SJSA1 (cell line): ENCODE measurements at regions not wholly inside any gene's neighbourhood (a gene's known extent, or its start where the extent isn't known, plus 50 kb on each side); places are given as distances from the start of the nearest gene placed in this dataset.

Experiments
- DNase-seq, 2 experiments: peaks; one replicate each; pipeline ENCODE4 v3.0.0-alpha.2; 2015 to 2020; ENCODE audit warnings: low spot score in 2 of 2, low read depth in 1 of 2
- H3K27ac ChIP-seq: fragments of 250-450 bp; sonication (Bioruptor Pico); 2 replicates; pipeline ENCODE4 v1.5.1; 2020; ENCODE audit warnings: mild to moderate bottlenecking, moderate library complexity
- H3K27me3 ChIP-seq: fragments of 250-450 bp; sonication (Bioruptor Pico); replicated peaks from 2 replicates; pipeline ENCODE4 v1.5.1; 2020; ENCODE audit warnings: mild to moderate bottlenecking, moderate library complexity
- H3K36me3 ChIP-seq: fragments of 250-450 bp; sonication (Bioruptor Pico); 2 replicates; pipeline ENCODE4 v1.5.1; 2020; ENCODE audit warnings: mild to moderate bottlenecking
- H3K4me1 ChIP-seq: fragments of 250-450 bp; sonication (Bioruptor Pico); replicated peaks from 2 replicates; pipeline ENCODE4 v1.6.1; 2021; ENCODE audit warnings: mild to moderate bottlenecking
- H3K4me3 ChIP-seq: fragments of 250-450 bp; sonication (Bioruptor Pico); 2 replicates; pipeline ENCODE4 v1.5.1; 2020; ENCODE audit warnings: mild to moderate bottlenecking
- H3K9me3 ChIP-seq: fragments of 250-450 bp; sonication (Bioruptor Pico); replicated peaks from 2 replicates; pipeline ENCODE4 v1.5.1; 2020; ENCODE audit warnings: mild to moderate bottlenecking

DNA sequence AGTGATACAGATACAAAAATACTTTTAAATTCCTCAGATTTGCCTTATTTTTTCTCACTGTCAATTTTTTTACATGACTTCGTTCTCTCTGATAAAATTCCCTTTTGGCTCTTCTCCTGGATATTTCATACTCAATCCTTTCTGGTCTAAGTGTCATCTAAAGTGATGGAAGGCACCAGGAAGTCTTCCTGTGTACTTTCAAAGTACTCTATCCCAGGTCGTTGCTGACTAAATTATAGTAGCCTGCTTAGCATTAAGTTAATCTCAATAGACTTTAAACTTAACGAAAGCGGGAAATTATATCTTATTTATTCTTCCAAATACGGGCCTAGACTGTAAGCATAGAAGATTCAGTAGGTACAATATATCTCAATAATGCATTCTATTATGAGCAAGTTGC is 67.8 kb downstream of the CASP12 start:
- no peaks in the 10 kb centered on the region for H3K4me1 ChIP-seq
- no peak overlapping the region for H3K27ac ChIP-seq
- no peaks in the 10 kb centered on the region for H3K27me3 ChIP-seq
- H3K36me3 ChIP-seq, result no peaks in the 10 kb centered on the region
- DNase-seq, result no peak
- H3K9me3 ChIP-seq, result no peaks in the 10 kb centered on the region
- no peak overlapping the region for H3K4me3 ChIP-seq

DNA sequence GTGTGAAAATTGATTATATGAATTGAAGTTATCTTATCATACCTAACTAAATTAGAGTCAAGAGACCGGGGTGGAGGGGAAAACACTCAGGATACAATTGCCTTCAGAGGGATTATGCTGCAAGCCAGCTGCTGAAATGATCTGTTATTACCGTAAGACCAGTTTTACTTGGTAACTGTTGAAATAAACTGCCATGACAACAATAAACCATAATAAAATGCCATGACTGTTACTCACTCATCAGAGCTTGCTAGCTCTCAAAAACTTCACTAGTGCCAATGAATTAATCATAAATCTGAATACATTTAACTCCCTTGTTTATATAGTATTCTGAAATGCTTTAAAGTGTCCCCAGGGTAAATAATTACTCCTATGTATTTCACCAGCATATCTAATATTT is 68.2 kb downstream of the CASP12 start:
- Histone ChIP-seq H3K27ac (no peak overlapping the region), H3K9me3 (no peaks in the 10 kb centered on the region), H3K27me3 (no peaks in the 10 kb centered on the region), H3K4me3 (no peak overlapping the region), H3K4me1 (no peaks in the 10 kb centered on the region), H3K36me3 (no peaks in the 10 kb centered on the region)
- no peak for DNase-seq

DNA sequence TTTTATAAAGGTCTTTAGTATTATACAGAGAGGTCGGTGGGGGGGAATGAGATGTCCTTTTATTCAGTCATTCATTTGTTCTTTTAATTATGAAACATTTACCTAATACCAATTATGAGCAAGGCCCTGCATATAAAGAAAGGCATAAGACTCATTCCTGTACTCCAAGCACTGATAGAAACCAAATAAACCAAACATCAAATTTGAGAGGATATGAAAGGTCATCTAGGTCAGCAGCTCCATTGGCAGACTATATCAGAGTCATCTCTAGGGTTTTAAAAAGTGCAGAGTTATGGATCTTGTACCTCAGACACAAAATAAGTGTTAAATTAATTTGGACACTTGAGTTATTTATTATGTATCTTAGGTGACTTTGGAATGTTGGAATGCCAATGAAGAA is 71.5 kb downstream of the CASP12 start:
- H3K4me3 ChIP-seq, result no peak overlapping the region
- no peak for DNase-seq
- no peak overlapping the region for H3K27ac ChIP-seq
- no peaks in the 10 kb centered on the region for H3K36me3 ChIP-seq
- H3K9me3 ChIP-seq, result no peaks in the 10 kb centered on the region
- H3K27me3 ChIP-seq, result no peaks in the 10 kb centered on the region
- H3K4me1 ChIP-seq, result no peaks in the 10 kb centered on the region

DNA sequence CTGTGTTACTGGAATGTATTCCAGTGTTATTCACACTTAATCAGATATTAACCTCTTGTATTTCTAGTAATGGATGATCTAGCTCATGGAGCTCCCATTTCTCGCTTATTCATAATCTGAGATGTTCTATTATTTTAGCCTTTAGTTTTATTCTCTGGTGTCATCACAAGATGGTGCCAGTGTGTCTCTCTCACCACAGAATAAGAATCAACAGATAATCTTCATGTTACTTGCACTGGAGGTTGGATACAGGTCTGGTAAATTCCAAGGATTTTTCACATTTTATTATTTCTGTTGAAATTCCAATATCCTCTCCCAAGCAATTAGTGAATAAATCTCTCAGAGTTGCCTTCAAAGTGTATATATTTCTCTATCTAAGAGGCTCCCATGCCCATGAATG is 74.6 kb downstream of the CASP12 start:
- no peaks in the 10 kb centered on the region for H3K36me3 ChIP-seq
- H3K9me3 ChIP-seq, result no peaks in the 10 kb centered on the region
- H3K27me3 ChIP-seq, result no peaks in the 10 kb centered on the region
- H3K4me3 ChIP-seq, result no peak overlapping the region
- H3K4me1 ChIP-seq, result no peaks in the 10 kb centered on the region
- H3K27ac ChIP-seq, result no peak overlapping the region
- no peak for DNase-seq

DNA sequence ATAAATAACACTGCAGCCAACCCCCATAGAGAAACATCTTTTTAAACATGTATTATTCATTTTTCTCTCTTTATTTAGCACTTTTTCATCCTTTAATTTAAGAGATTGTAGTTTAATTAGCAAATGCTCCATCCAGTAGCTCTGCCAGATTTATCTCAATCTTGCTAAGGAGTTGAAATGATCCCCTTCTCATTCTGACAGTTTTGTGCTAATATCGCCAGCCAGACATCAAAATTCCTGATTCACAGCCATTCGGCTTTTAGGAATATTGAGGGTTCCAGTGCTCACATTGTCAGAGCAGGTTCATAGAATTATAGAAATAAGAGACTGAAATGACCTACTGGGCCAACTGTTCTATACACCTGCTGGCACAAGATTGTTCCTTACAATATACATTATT is 77.8 kb downstream of the CASP12 start:
- Histone ChIP-seq H3K27ac (no peak overlapping the region), H3K4me3 (no peak overlapping the region), H3K4me1 (no peaks in the 10 kb centered on the region), H3K27me3 (no peaks in the 10 kb centered on the region), H3K9me3 (no peaks in the 10 kb centered on the region), H3K36me3 (no peaks in the 10 kb centered on the region)
- no peak for DNase-seq

DNA sequence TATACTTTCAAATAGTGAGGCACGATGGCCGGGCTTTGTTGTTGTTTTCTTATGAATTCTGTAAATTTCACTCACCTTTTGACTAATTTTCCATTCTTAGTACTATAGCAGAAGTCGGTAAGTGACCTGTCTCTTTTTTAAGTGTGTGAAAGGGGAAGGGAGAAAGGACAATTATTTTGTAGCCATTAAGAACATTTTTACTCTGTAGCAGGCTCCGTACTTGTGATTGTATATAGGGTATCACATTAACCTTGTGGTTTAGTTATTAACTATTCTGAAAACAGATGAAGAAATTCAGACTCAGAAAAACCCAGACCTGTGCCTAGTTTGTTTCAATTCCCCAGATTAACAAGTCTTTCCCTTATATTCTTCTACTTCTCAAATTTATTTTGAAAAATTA is 78.7 kb downstream of the CASP12 start:
- H3K4me1 ChIP-seq, result no peaks in the 10 kb centered on the region
- H3K9me3 ChIP-seq, result no peaks in the 10 kb centered on the region
- no peaks in the 10 kb centered on the region for H3K36me3 ChIP-seq
- no peak overlapping the region for H3K27ac ChIP-seq
- DNase-seq, result no peak
- H3K4me3 ChIP-seq, result no peak overlapping the region
- no peaks in the 10 kb centered on the region for H3K27me3 ChIP-seq

DNA sequence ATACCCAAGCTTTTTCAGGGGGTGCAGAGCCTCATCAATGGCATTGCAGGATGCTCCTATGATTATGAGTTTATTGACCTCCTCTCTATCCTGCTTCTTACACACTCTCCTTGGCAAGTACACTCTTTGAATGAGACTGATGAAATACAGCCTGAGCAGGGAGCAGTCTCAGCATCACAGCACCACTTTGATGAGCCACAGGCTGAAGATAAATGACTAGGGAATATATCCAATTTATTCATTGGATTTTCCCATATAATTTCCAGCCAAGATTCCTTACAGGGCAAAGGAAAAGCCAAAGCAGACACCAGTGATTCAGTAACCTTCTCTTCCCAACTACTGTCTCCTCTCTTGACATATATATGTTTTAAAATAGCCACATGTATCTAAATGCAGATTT is 79.2 kb downstream of the CASP12 start:
- H3K9me3 ChIP-seq, result no peaks in the 10 kb centered on the region

DNA sequence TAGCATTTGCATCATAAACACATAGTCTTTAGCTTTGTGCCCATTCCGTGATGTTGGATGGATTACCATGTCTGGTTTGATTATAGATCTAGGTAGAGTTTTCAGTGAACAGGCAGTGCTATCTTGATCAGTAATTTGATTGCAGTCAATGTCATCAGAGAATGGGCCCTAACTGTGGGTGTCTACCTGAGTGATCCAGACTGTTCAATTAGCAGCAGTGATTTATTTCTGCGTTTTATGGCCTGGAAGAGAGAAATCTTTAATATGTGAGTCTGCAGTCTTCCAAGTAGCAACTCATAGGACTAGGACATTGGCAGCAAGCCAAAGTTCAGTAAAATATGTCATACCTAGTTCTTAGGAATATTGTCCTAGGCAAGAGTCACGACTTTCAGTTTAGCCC is 80.3 kb downstream of the CASP12 start:
- no peak for DNase-seq
- H3K9me3 ChIP-seq, result no peaks in the 10 kb centered on the region
- no peak overlapping the region for H3K27ac ChIP-seq
- no peak overlapping the region for H3K4me3 ChIP-seq
- H3K27me3 ChIP-seq, result no peaks in the 10 kb centered on the region
- H3K4me1 ChIP-seq, result no peaks in the 10 kb centered on the region
- H3K36me3 ChIP-seq, result no peaks in the 10 kb centered on the region

More for the DNA sequence above, 79.2 kb downstream of the CASP12 start:
- Histone ChIP-seq H3K36me3 (no peaks in the 10 kb centered on the region), H3K4me3 (no peak overlapping the region), H3K27ac (no peak overlapping the region), H3K27me3 (no peaks in the 10 kb centered on the region), H3K4me1 (no peaks in the 10 kb centered on the region)
- DNase-seq, result no peak

DNA sequence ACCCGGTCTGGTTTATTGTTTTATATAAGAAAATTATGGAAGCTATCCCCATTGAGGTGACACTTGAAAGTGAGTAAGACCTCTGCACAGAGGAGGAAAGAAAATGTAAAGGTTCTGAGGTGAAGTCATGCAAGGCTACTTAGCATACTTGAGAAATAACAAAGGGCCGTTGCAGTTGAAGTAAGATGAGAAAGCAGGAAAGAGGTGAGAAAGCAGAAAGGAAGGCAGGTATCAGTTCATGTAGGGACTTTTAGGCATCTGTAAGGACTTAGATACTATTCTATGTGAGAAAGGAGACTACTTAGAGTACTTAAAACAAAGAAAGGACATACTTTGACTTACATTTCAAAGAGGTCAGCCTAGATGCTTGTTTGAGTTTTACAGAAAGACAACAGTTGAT is 84.7 kb downstream of the CASP12 start:
- H3K36me3 ChIP-seq, result no peaks in the 10 kb centered on the region
- DNase-seq, result no peak
- H3K9me3 ChIP-seq, result no peaks in the 10 kb centered on the region
- no peaks in the 10 kb centered on the region for H3K4me1 ChIP-seq
- no peak overlapping the region for H3K4me3 ChIP-seq
- no peaks in the 10 kb centered on the region for H3K27me3 ChIP-seq
- H3K27ac ChIP-seq, result no peak overlapping the region

DNA sequence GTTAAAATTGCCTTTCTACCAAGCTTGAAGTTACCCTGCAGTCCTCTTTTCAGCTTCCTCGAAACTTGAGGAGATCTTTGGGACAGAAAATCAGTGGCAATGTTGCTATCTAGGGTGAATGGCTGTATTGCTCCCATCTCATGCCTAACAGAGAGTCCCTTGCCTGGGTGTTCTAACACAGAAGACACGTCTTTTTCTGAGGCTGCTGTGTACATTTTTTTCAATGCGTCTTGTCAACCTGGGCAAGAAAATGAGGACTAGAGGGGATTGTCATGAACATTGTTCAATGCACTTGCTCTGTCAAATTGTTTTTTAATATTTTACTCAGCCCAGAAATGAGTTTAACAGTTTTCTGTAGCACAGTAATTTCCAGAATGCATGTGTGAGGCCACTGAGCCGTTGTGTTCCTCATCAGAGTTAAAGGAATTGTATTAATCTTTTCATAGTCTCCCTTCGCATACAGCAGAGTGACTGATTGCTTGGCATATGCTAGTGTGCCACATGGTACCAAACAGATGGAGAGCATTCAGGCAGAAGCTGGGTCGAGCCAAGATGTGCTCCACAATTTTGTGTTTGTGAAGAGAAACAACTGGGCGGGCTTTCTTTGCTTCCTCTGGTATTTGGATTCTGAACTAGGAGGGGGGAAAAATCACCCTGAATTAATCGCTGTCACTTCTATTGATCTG is 86.0 kb downstream of the CASP12 start:
- H3K36me3 ChIP-seq, result no peaks in the 10 kb centered on the region
- H3K27ac ChIP-seq, result no peak overlapping the region
- H3K27me3 ChIP-seq, result no peaks in the 10 kb centered on the region
- H3K9me3 ChIP-seq, result no peaks in the 10 kb centered on the region
- H3K4me3 ChIP-seq, result no peak overlapping the region
- DNase-seq, result no peak
- no peaks in the 10 kb centered on the region for H3K4me1 ChIP-seq

DNA sequence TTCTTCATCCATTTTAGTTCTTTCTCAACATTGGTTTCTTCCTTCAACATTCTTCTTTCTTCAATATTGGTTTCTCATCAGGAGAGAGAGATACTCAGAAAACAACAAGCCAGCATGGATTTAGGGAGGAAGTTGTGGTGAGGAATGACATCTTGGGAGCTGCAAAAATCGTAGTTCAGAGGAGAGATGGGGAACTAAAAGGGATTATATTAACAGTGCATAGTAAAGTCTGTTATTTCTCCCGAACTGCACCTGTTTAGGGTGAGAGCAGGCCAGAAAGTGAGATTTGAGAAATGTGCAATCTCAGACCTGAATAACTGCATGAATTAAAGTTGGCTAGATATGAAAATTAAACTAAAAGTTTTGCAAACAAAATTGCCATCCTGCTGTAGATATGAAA is 94.5 kb downstream of the CASP12 start:
- Histone ChIP-seq H3K27ac (no peak overlapping the region), H3K4me3 (no peak overlapping the region), H3K4me1 (no peaks in the 10 kb centered on the region), H3K9me3 (no peaks in the 10 kb centered on the region), H3K27me3 (no peaks in the 10 kb centered on the region), H3K36me3 (no peaks in the 10 kb centered on the region)
- no peak for DNase-seq

DNA sequence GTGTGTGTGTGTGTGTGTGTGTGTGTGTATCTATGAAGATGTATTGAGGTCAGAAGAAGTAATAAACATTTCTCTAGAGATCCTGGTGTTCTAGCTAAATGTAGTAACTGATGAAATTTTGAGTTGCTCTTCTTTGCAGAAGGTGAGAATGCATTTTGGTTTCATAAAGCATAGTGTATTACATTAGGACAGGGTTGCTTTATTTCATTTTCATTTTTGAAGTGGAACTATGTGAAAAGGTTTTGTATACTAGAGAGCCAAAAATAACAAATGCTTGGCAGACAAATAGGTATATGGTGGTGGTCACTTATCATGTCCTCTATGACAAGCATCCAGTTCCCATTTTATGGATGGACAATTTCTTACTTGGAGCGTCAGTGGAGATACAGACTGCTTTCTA is 99.0 kb downstream of the CASP12 start:
- H3K27me3 ChIP-seq, result no peaks in the 10 kb centered on the region
- no peaks in the 10 kb centered on the region for H3K36me3 ChIP-seq
- no peak overlapping the region for H3K4me3 ChIP-seq
- no peaks in the 10 kb centered on the region for H3K4me1 ChIP-seq
- no peaks in the 10 kb centered on the region for H3K9me3 ChIP-seq
- DNase-seq, result no peak
- H3K27ac ChIP-seq, result no peak overlapping the region

DNA sequence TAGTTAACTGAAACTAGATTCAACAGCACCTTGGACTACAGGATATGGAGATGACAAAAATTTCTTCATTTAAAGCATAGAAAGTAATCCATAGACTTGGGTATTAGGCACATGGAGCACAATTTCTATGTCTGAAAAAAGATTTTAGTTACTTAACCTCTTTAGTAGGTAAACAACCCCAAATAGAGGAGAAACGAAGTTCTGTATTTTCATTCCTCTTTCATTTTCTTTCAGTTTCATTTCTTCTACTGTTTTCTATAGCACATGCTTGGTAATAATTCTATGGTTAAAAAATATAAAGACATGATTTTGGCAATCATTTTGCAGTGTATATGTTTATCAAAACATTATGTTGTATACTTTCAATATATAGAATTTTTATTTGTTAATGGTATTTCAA is 99.5 kb downstream of the CASP12 start:
- no peaks in the 10 kb centered on the region for H3K27me3 ChIP-seq
- no peak overlapping the region for H3K27ac ChIP-seq
- DNase-seq, result no peak
- H3K4me3 ChIP-seq, result no peak overlapping the region
- H3K9me3 ChIP-seq, result no peaks in the 10 kb centered on the region
- H3K4me1 ChIP-seq, result no peaks in the 10 kb centered on the region
- H3K36me3 ChIP-seq, result no peaks in the 10 kb centered on the region

DNA sequence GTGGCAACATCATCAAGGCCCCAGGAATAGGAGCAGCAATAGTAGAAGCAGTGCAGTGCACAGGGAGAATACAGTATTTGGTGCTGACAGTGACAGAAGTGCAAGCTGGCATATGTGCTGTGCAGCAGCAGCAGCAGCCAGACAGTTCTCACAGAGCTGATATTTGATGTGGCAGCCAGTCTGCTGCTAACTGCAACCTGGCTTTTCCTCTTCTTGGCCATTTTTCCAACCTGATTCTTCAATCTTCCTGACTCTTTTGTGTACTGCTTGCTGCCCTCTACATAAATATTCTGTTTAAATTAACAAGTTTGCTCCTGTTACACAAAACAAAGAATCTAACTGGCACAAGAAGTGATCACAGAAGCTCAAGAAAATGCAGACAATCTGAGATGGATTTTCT is 102.0 kb downstream of the CASP12 start:
- no peak for DNase-seq
- H3K4me1 ChIP-seq, result no peaks in the 10 kb centered on the region
- H3K9me3 ChIP-seq, result no peaks in the 10 kb centered on the region
- H3K27me3 ChIP-seq, result no peaks in the 10 kb centered on the region
- no peak overlapping the region for H3K27ac ChIP-seq
- no peak overlapping the region for H3K4me3 ChIP-seq
- H3K36me3 ChIP-seq, result no peaks in the 10 kb centered on the region

DNA sequence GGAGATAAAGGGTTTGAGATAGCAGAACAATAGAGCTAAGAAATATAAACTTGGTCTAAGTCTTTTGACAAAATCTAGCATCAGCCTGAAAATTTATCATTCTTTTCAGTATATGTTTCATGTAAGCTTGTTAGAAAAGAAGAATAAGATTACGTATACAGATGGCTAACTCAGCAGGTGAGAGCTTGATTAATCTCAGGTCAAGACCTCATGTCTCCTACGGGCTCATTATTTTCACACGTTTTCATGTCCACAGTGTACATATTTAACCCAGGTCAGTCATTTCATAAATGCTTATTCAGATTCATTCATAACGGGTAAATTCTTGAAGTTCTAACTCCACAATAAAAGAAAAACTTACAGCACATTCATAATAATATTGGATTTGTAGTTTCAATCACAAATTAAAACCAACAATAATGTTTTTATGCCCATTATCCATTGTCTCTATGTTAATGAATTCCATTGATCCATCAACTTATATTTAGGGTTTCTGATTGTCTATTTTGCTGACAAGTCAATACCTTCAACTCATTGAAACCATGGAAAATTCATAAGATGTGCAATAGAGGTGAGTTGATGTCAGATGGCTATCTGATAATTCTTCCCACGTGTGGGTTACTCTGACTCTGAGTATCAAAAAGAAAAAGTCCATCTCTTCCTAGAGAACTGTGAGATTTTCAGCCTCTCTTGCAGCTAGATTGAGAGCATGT is 102.6 kb downstream of the CASP12 start:
- no peak for DNase-seq
- Histone ChIP-seq H3K4me1 (no peaks in the 10 kb centered on the region), H3K27me3 (no peaks in the 10 kb centered on the region), H3K36me3 (no peaks in the 10 kb centered on the region), H3K4me3 (no peak overlapping the region), H3K27ac (no peak overlapping the region), H3K9me3 (no peaks in the 10 kb centered on the region)
